Body of pancreas (tissue), 4 donors: ENCODE measurements at regions not wholly inside any gene's neighbourhood (a gene's known extent, or its start where the extent isn't known, plus 50 kb on each side); places are given as distances from the start of the nearest gene placed in this dataset.

Source experiments
- CTCF ChIP-seq, 7 experiments: fragments of 450-650 bp in 4 of 7; fragments of 200-600 bp in 3 of 7; sonication (generic) in 3 of 7; IDR thresholded peaks; one replicate each; pipeline ENCODE4 v1.5.1; 2016 to 2019; ENCODE audit warnings: antibody characterized with exemption in 7 of 7
- POLR2A ChIP-seq, 3 donors: fragments of 450-650 bp; IDR thresholded peaks; one replicate each; pipeline ENCODE4 v1.6.1; 2016; ENCODE audit warnings: antibody characterized with exemption in 3 of 3, mild to moderate bottlenecking in 2 of 3

GRCh38 chr3:34258271-34258998 is 460.0 kb downstream of the PDCD6IP start:
- no peak for TF ChIP-seq POLR2A (IDR thresholded peaks at IDR 0.05)
- TF ChIP-seq CTCF (IDR thresholded peaks at IDR 0.05): no peak
